Esophagus squamous epithelium (tissue), 4 donors: ENCODE measurements at regions not wholly inside any gene's neighbourhood (a gene's known extent, or its start where the extent isn't known, plus 50 kb on each side); places are given as distances from the start of the nearest gene placed in this dataset.

Experiments used
- CTCF ChIP-seq, 6 experiments: fragments of 450-650 bp in 4 of 6; fragments of 200-600 bp in 2 of 6; sonication (generic) in 2 of 6; IDR thresholded peaks; one replicate each; pipeline ENCODE4 v1.5.1; 2016 to 2019; ENCODE audit warnings: antibody characterized with exemption in 6 of 6, mild to moderate bottlenecking in 4 of 6, moderate library complexity in 4 of 6
- POLR2A ChIP-seq, 4 donors: fragments of 450-650 bp; IDR thresholded peaks; one replicate each; pipeline ENCODE4 v1.6.1; 2017; ENCODE audit warnings: antibody characterized with exemption in 4 of 4, mild to moderate bottlenecking in 4 of 4, moderate library complexity in 3 of 4

DNA sequence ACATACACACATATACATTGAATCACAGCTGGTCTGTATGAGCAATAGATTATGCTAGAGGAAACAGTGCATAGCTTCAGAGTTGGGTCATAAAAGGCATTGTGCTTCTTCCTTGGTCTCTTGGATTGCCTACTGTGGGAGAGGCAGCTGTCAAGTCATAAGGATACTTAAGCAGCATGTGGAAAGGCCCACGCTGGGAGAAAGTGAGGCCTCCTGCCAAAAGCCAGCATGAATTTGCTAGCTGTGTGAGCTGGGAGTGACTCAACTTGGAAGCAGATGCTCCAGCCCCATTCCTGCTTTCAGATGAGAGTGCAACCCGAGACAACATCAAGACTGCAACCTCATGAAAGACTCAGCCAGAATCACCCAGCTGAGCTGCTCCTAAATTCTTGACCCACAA lies 311.9 kb upstream of the TBX3 start:
- TF ChIP-seq POLR2A (IDR thresholded peaks at IDR 0.05): no peak
- TF ChIP-seq CTCF (IDR thresholded peaks at IDR 0.05): no peak
